GM12891 (cell line): ENCODE measurements at regions not wholly inside any gene's neighbourhood (a gene's known extent, or its start where the extent isn't known, plus 50 kb on each side); places are given as distances from the start of the nearest gene placed in this dataset.

ENCODE experiments used
- POLR2A ChIP-seq: IDR thresholded peaks from 2 replicates; pipeline ENCODE4 v1.6.1; 2011; ENCODE audit warnings: low read depth, low read length, control low read depth
- POLR2AphosphoS5 ChIP-seq: IDR thresholded peaks from 2 replicates; pipeline ENCODE4 v1.6.1; 2011; ENCODE audit warnings: low read depth, low read length, control low read depth
- TAF1 ChIP-seq: IDR thresholded peaks from 2 replicates; pipeline ENCODE4 v1.6.1; 2011; ENCODE audit warnings: low read depth, low read length, control low read depth

GRCh38 chr5:93117751-93118531 is 463.1 kb downstream of the NR2F1-AS1 start:
- no peak for TF ChIP-seq POLR2A
- TF ChIP-seq TAF1: no peak
- TF ChIP-seq POLR2AphosphoS5: no peak
